A549 (cell line): ENCODE measurements at regions not wholly inside any gene's neighbourhood (a gene's known extent, or its start where the extent isn't known, plus 50 kb on each side); places are given as distances from the start of the nearest gene placed in this dataset.

ENCODE experiments used
- ATAC-seq, 2 experiments: fragments of 200-7000 bp in 1 of 2; fragments of >200 bp in 1 of 2; cut with Nextera tagmentation in 1 of 2; cut with Tn5 transposase in 1 of 2; 3 replicates each; pipeline versions ENCODE4 v1.8.0 to v1.9.1; 2018 to 2020; ENCODE audit warnings: mild to moderate bottlenecking in 1 of 2, moderate library complexity in 1 of 2
- CTCF ChIA-PET: fragments of 300-600 bp; sonication (Branson Sonifier 250); formaldehyde crosslinking; extraction: SDS; loops from one replicate; lab custom pipeline; 2021; ENCODE audit warnings: antibody characterized with exemption, inconsistent platforms; lab: Yijun Ruan, JAX
- POLR2A ChIA-PET: fragments of 350-600 bp; formaldehyde crosslinking; extraction: SDS; loops from one replicate; lab custom pipeline; 2021; ENCODE audit warnings: antibody characterized with exemption, inconsistent platforms; lab: Yijun Ruan, JAX
- DNase-seq, 2 experiments: peaks; one replicate each; pipeline versions ENCODE4 v3.0.0 to v3.0.0-alpha.2; 2011 to 2016; ENCODE audit warnings: low read depth in 1 of 2, low spot score in 1 of 2
- FAIRE-seq: peaks from 2 replicates; lab custom pipeline; 2011; peaks lifted over from hg19 to GRCh38; lab: Jason Lieb, UNC
- H3K27ac ChIP-seq, 2 experiments: fragments of >200 bp; sonication (Bioruptor Twin); formaldehyde crosslinking; 3 replicates each; pipeline ENCODE4 v1.5.1; 2016 to 2017
- H3K4me1 ChIP-seq: fragments of >200 bp; sonication (Bioruptor Twin); formaldehyde crosslinking; 3 replicates; pipeline ENCODE4 v1.6.1; 2016
- H3K4me2 ChIP-seq: fragments of >200 bp; sonication (Bioruptor Twin); formaldehyde crosslinking; 3 replicates; pipeline ENCODE4 v1.6.1; 2016
- H3K4me3 ChIP-seq: fragments of >200 bp; sonication (Bioruptor Twin); formaldehyde crosslinking; 3 replicates; pipeline ENCODE4 v1.5.1; 2016
- H3K9me3 ChIP-seq: fragments of >200 bp; sonication (Bioruptor Twin); formaldehyde crosslinking; 3 replicates; pipeline ENCODE4 v1.6.1; 2016
- BHLHE40 ChIP-seq: IDR thresholded peaks from 2 replicates; pipeline ENCODE4 v1.6.1; 2012; ENCODE audit warnings: low read depth, low read length, inconsistent platforms
- CBX8 ChIP-seq: fragments of 200-600 bp; sonication (generic); IDR thresholded peaks from 2 replicates; pipeline ENCODE4 v1.6.1; 2016
- CHD4 ChIP-seq: fragments of 200-600 bp; sonication (generic); IDR thresholded peaks from 2 replicates; pipeline ENCODE4 v1.6.1; 2016; ENCODE audit warnings: antibody characterized with exemption, mild to moderate bottlenecking, borderline replicate concordance
- EHF ChIP-seq: fragments of 250-450 bp; sonication (Bioruptor Pico); IDR thresholded peaks from 2 replicates; pipeline ENCODE4 v1.5.0; 2020; ENCODE audit warnings: mild to moderate bottlenecking
- EHMT2 ChIP-seq: fragments of 200-600 bp; sonication (generic); IDR thresholded peaks from 2 replicates; pipeline ENCODE4 v1.6.1; 2016; ENCODE audit warnings: antibody characterized with exemption, low read depth, mild to moderate bottlenecking, moderate library complexity
- FOSL2 ChIP-seq, 2 experiments: fragments of 450-650 bp in 1 of 2; fragments of >200 bp in 1 of 2; sonication (Bioruptor Twin) in 1 of 2; formaldehyde crosslinking; IDR thresholded peaks; 2 replicates each; pipeline versions ENCODE4 v1.5.0 to v1.6.1; 2016 to 2020; ENCODE audit warnings: mild to moderate bottlenecking in 1 of 2, moderate library complexity in 1 of 2
- HEYL ChIP-seq: fragments of 250-450 bp; sonication (Bioruptor Pico); IDR thresholded peaks from 2 replicates; pipeline ENCODE4 v1.8.0; 2021; ENCODE audit warnings: mild to moderate bottlenecking, moderate library complexity
- HOXB13 ChIP-seq: fragments of 250-450 bp; sonication (Bioruptor Pico); IDR thresholded peaks from 2 replicates; pipeline ENCODE4 v1.5.0; 2020; ENCODE audit warnings: low read depth, mild to moderate bottlenecking, moderate library complexity
- JUNB ChIP-seq: fragments of >200 bp; sonication (Bioruptor Twin); formaldehyde crosslinking; IDR thresholded peaks from 2 replicates; pipeline ENCODE4 v1.6.1; 2016
- KDM1A ChIP-seq: fragments of 200-600 bp; sonication (generic); IDR thresholded peaks from 2 replicates; pipeline ENCODE4 v1.6.1; 2016; ENCODE audit warnings: low read depth, mild to moderate bottlenecking
- KDM5A ChIP-seq: fragments of 200-600 bp; sonication (generic); IDR thresholded peaks from 2 replicates; pipeline ENCODE4 v1.6.1; 2016; ENCODE audit warnings: antibody characterized with exemption, mild to moderate bottlenecking
- MAFK ChIP-seq: fragments of 450-650 bp; IDR thresholded peaks from 2 replicates; pipeline ENCODE4 v1.6.1; 2014; ENCODE audit not compliant: partially characterized antibody
- NFE2L2 ChIP-seq: fragments of 150-350 bp; conservative IDR thresholded peaks from 2 replicates; pipeline ENCODE4 v1.6.1; 2014; ENCODE audit warnings: low read length
- POLR2A ChIP-seq: IDR thresholded peaks from 2 replicates; pipeline ENCODE4 v1.6.1; 2012; ENCODE audit warnings: mild to moderate bottlenecking, low read length
- RCOR1 ChIP-seq: fragments of 150-350 bp; IDR thresholded peaks from 2 replicates; pipeline ENCODE4 v1.6.1; 2014; ENCODE audit warnings: antibody characterized with exemption, low read length, low read depth
- TP53 ChIP-seq: fragments of 250-450 bp; sonication (Bioruptor Pico); IDR thresholded peaks from 2 replicates; pipeline ENCODE4 v1.5.0; 2021; ENCODE audit warnings: mild to moderate bottlenecking, moderate library complexity
- ZFP36 ChIP-seq: fragments of 450-650 bp; IDR thresholded peaks from 2 replicates; pipeline ENCODE4 v1.6.1; 2014; ENCODE audit warnings: borderline replicate concordance; ENCODE audit not compliant: partially characterized antibody
- WGBS: methylation state at CpG from one replicate; pipeline ENCODE4 v1.1.6; 2017; ENCODE audit errors: missing lambda C conversion rate; 5-methylcytosine and 5-hydroxymethylcytosine counted together
- TF ChIP-seq, protein P1 (sequence below): fragments of >200 bp; sonication (Bioruptor Twin); formaldehyde crosslinking; IDR thresholded peaks from 3 replicates; pipeline ENCODE4 v1.5.1; 2016
- TF ChIP-seq, protein P2 (sequence below): fragments of >200 bp; sonication (Bioruptor Twin); formaldehyde crosslinking; IDR thresholded peaks from 2 replicates; pipeline ENCODE4 v1.6.1; 2016
- TF ChIP-seq, protein P3 (sequence below): fragments of 150-350 bp; IDR thresholded peaks from 2 replicates; pipeline ENCODE4 v1.6.1; 2014; ENCODE audit warnings: low read depth, mild to moderate bottlenecking, low read length

DNA sequence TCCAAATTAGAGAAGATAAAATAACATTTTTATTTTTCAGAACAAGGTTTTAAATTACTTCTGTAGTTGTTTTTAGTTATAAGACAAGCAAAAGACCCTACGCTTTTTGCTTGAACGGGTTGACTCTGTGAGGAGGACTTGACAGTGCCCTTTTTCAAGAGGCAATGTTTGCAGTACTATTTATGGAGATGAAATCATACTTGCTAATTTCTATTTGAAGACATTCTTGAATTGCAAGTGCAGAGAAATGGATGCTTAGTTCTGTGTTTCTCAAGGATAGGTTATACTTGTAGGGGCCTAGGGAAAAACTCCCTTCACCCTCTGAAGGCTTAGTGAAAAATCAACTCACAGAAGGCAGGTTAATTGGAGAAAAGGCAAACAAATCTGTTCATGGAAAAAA lies 1229.5 kb downstream of the REEP3 start:
- no peak overlapping the region for H3K4me2 ChIP-seq
- no peak overlapping the region for H3K27ac ChIP-seq
- CTCF ChIA-PET, result no interaction called here
- H3K9me3 ChIP-seq, result no peaks in the 10 kb centered on the region
- ATAC-seq, result no peak
- POLR2A ChIA-PET, result no interaction called here
- H3K4me3 ChIP-seq, result no peak overlapping the region
- H3K4me1 ChIP-seq, result no peaks in the 10 kb centered on the region
- no peak for DNase-seq
- TF ChIP-seq EHMT2 (no peak), EHF (no peak), HEYL (no peak), ZFP36 (no peak), CHD4 (no peak), JUNB (no peak), TP53 (CRISPR knock-in tag) (no peak), POLR2A (no peak), HOXB13 (CRISPR knock-in tag) (no peak), RCOR1 (no peak)
- TF ChIP-seq, protein P1, sequence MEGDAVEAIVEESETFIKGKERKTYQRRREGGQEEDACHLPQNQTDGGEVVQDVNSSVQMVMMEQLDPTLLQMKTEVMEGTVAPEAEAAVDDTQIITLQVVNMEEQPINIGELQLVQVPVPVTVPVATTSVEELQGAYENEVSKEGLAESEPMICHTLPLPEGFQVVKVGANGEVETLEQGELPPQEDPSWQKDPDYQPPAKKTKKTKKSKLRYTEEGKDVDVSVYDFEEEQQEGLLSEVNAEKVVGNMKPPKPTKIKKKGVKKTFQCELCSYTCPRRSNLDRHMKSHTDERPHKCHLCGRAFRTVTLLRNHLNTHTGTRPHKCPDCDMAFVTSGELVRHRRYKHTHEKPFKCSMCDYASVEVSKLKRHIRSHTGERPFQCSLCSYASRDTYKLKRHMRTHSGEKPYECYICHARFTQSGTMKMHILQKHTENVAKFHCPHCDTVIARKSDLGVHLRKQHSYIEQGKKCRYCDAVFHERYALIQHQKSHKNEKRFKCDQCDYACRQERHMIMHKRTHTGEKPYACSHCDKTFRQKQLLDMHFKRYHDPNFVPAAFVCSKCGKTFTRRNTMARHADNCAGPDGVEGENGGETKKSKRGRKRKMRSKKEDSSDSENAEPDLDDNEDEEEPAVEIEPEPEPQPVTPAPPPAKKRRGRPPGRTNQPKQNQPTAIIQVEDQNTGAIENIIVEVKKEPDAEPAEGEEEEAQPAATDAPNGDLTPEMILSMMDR, result no peak
- FAIRE-seq, result no peak
- WGBS, result 31% methylated on average over 2 of the region's 2 CpGs

DNA sequence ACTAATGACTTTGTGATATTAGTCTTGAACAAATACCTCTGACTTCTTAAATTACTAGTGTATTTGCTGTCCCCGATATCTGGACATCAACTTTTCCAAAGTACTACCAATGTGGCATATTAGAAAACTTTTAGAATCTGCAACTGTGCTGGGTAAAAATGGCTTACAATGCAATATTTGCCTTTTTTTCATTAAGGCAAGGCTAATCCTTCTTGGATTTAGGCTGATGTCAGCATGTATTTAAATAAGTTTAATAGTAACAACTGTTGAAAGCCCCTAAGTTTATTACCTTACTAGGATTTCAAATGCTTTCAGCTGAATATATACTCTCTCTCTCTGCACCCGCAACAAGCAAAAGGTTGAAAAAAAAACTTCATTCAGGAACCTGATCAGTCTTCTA lies 1232.3 kb downstream of the REEP3 start:
- DNase-seq, result no peak
- no peak for ATAC-seq
- ChIA-PET POLR2A (no interaction called here), CTCF (no interaction called here)
- H3K4me1 ChIP-seq, result no peaks in the 10 kb centered on the region
- H3K4me2 ChIP-seq, result no peak overlapping the region
- no peak for FAIRE-seq
- no peak overlapping the region for H3K27ac ChIP-seq
- no peak for TF ChIP-seq KDM5A
- TF ChIP-seq MAFK, result peak; percentile 57
- H3K9me3 ChIP-seq, result no peaks in the 10 kb centered on the region
- H3K4me3 ChIP-seq, result no peak overlapping the region
- WGBS, result 16% methylated on average over 2 of the region's 2 CpGs

DNA sequence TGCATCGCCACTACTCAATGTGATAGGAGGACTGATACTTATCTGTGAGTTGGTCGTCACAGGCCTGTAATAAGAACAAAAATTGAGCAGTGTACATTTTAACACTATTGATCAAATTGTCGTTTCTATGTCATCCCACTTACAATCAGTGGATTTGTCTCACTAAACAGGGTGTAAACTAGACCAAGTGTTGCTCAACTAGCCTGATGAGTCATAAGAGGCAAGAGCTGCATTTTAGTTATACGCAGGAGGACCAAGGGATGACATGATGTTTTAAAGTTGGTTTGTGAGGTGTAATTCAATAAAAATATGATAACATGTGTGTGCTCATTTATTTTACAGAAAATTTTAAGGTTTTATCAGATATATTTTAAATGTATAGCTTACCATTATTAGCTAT lies 1239.2 kb downstream of the REEP3 start:
- 21% methylated on average over 4 of the region's 4 CpGs for WGBS
- Histone ChIP-seq H3K4me3 (no peak overlapping the region), H3K27ac (no peak overlapping the region), H3K9me3 (no peaks in the 10 kb centered on the region), H3K4me1 (no peaks in the 10 kb centered on the region), H3K4me2 (no peak overlapping the region)
- CTCF ChIA-PET, result no interaction called here
- POLR2A ChIA-PET, result no interaction called here
- FAIRE-seq (no peak), ATAC-seq (no peak), DNase-seq (no peak)
- TF ChIP-seq FOSL2 (IDR thresholded peaks at IDR 0.05) (no peak), FOSL2 (CRISPR knock-in tag; IDR thresholded peaks at IDR 0.05) (peak; percentile 29; the same call in 1 of the 2 replicates), BHLHE40 (no peak)
- TF ChIP-seq, protein P2, sequence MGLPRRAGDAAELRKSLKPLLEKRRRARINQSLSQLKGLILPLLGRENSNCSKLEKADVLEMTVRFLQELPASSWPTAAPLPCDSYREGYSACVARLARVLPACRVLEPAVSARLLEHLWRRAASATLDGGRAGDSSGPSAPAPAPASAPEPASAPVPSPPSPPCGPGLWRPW, result no peak

DNA sequence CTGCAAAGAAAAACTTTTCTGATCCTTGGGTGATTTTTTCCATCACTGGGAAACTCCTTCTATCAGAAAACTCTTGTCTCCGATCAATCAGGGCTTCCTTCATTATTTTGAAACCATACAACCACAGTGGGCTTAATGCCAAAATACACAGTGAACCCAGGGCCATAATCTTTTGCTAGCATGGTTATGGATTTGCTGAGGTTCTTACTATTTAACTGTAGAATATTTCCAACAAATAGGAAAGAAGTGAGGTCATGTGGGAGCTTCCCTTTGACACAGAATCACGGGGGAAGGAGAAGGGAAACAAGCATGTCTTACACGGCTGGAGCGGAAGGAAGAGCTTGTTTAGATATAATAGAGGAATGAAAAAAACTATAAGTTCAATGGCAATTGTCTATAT lies 1241.7 kb downstream of the REEP3 start:
- H3K27ac ChIP-seq, result no peak overlapping the region
- no peak overlapping the region for H3K4me3 ChIP-seq
- no peak for ATAC-seq
- H3K4me1 ChIP-seq, result no peaks in the 10 kb centered on the region
- TF ChIP-seq NFE2L2 (no peak), KDM1A (no peak), CBX8 (no peak)
- TF ChIP-seq, protein P3, sequence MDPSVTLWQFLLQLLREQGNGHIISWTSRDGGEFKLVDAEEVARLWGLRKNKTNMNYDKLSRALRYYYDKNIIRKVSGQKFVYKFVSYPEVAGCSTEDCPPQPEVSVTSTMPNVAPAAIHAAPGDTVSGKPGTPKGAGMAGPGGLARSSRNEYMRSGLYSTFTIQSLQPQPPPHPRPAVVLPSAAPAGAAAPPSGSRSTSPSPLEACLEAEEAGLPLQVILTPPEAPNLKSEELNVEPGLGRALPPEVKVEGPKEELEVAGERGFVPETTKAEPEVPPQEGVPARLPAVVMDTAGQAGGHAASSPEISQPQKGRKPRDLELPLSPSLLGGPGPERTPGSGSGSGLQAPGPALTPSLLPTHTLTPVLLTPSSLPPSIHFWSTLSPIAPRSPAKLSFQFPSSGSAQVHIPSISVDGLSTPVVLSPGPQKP, result no peak
- ChIA-PET POLR2A (no interaction called here), CTCF (no interaction called here)
- no peak for FAIRE-seq
- WGBS, result 26% methylated on average over 4 of the region's 4 CpGs
- no peak overlapping the region for H3K4me2 ChIP-seq
- no peak for DNase-seq
- H3K9me3 ChIP-seq, result no peaks in the 10 kb centered on the region
